Common myeloid progenitor, CD34-positive (primary cell): ENCODE measurements at regions not wholly inside any gene's neighbourhood (a gene's known extent, or its start where the extent isn't known, plus 50 kb on each side); places are given as distances from the start of the nearest gene placed in this dataset.

Experiments
- CTCF ChIA-PET: fragments of 350-600 bp; sonication (Branson Sonifier 250); formaldehyde crosslinking; loops from one replicate; lab custom pipeline; 2021; ENCODE audit warnings: antibody characterized with exemption; lab: Charles Lee
- POLR2A ChIA-PET: fragments of 350-600 bp; sonication (Branson Sonifier 250); formaldehyde crosslinking; loops from one replicate; lab custom pipeline; 2021; ENCODE audit warnings: antibody characterized with exemption; lab: Charles Lee
- DNase-seq, 3 donors: peaks; one replicate each; pipeline versions ENCODE4 v3.0.0 to v3.0.0-alpha.2; 2013
- H3K27ac ChIP-seq, 2 experiments: 1 replicate in 1 of 2; 2 replicates in 1 of 2; pipeline ENCODE4 v1.7.0; 2013; ENCODE audit warnings: inconsistent platforms in 2 of 2, low read length in 2 of 2, mild to moderate bottlenecking in 2 of 2, low read depth in 1 of 2, moderate library complexity in 1 of 2; ENCODE audit not compliant: severe bottlenecking in 2 of 2, insufficient read depth in 1 of 2, poor library complexity in 1 of 2
- H3K27me3 ChIP-seq, 5 experiments: replicated peaks in 2 of 5; 1 replicate in 3 of 5; 2 replicates in 2 of 5; pipeline versions ENCODE4 v1.6.1 to v1.7.0; 2013; ENCODE audit warnings: low read length in 4 of 5, mild to moderate bottlenecking in 2 of 5, moderate library complexity in 2 of 5, inconsistent platforms in 1 of 5; ENCODE audit not compliant: insufficient read depth in 5 of 5, control insufficient read depth in 4 of 5
- H3K36me3 ChIP-seq, 4 experiments: 1 replicate in 2 of 4; 2 replicates in 2 of 4; pipeline versions ENCODE4 v1.6.1 to v1.7.0; 2013; ENCODE audit warnings: low read length in 3 of 4, control low read depth in 1 of 4, mild to moderate bottlenecking in 1 of 4; ENCODE audit not compliant: control insufficient read depth in 4 of 4, insufficient read depth in 4 of 4
- H3K4me1 ChIP-seq, 4 experiments: 1 replicate in 3 of 4; 2 replicates in 1 of 4; pipeline versions ENCODE4 v1.6.1 to v1.7.1; 2013; ENCODE audit warnings: low read length in 3 of 4, mild to moderate bottlenecking in 3 of 4, control low read depth in 1 of 4, inconsistent platforms in 1 of 4, moderate library complexity in 1 of 4; ENCODE audit not compliant: control insufficient read depth in 4 of 4, insufficient read depth in 4 of 4; ENCODE audit errors: control extremely low read depth in 1 of 4
- H3K4me3 ChIP-seq, 7 experiments: 1 replicate in 4 of 7; 2 replicates in 3 of 7; pipeline versions ENCODE4 v1.5.1 to v1.7.0; 2013; ENCODE audit warnings: mild to moderate bottlenecking in 7 of 7, low read length in 6 of 7, moderate library complexity in 6 of 7, inconsistent platforms in 2 of 7, low read depth in 2 of 7, control low read depth in 1 of 7; ENCODE audit not compliant: insufficient read depth in 4 of 7, control insufficient read depth in 1 of 7; ENCODE audit errors: extremely low read depth in 1 of 7
- H3K9me3 ChIP-seq, 5 experiments: 1 replicate in 4 of 5; 2 replicates in 1 of 5; pipeline versions ENCODE4 v1.6.1 to v1.7.1; 2013; ENCODE audit warnings: low read length in 4 of 5, mild to moderate bottlenecking in 2 of 5, inconsistent platforms in 1 of 5, low read depth in 1 of 5, moderate library complexity in 1 of 5; ENCODE audit not compliant: control insufficient read depth in 4 of 5, insufficient read depth in 2 of 5; ENCODE audit errors: control extremely low read depth in 1 of 5
- WGBS: methylation state at CpG from one replicate; pipeline ENCODE4 v1.1.5; 2013; ENCODE audit not compliant: insufficient coverage; 5-methylcytosine and 5-hydroxymethylcytosine counted together

DNA sequence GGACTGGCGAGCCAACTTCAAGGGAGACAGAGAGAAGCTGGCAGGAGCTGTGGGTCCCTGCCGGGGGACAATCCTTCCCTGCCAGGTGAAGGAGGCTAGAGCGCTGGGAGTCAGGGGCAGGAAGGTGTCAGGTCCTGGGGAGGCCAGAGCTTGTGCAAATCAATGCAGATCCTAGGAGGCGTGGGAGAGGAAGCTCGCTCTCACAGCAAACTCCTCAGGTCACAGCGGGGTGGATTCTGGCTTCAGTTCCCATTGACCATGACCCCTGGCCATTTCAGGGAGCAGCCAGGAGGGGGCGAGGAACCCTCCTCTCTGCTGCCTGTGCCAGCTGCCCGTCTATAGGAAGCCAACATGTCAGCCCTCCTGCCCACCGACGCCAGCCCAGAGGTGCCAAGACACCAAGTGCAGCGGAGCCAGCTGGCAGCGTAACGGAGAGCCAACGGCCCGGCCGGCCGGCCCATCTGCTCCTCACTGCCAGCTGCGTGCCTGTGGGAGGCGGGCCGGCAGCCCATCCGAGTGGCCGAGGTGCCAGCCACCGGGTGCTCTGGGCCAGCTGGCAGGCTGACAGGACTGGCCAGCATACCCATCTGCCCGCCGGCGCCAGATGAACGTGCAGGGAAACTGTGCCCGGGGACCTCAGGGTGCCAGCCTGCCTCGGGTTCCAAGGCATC, 374.8 kb downstream of the MIAT start:
- CTCF ChIA-PET = interaction anchor here (1.3 kb wide), 1 partner anchor 11 kb away, joined by 6 read pairs; no protein-coding TSS in a partner anchor
- Histone ChIP-seq H3K9me3 (no peaks in the 10 kb centered on the region), H3K4me3 (no peak overlapping the region), H3K27ac (no peak overlapping the region), H3K36me3 (no peaks in the 10 kb centered on the region), H3K27me3 (peaks cover 0 to 34% (median 6%) of the 10 kb centered on the region in 5 experiments), H3K4me1 (no peaks in the 10 kb centered on the region)
- peak in 2 of 3 donors; percentile 4 to 8 for DNase-seq
- 66% methylated on average over 26 of the region's 29 CpGs for WGBS
- POLR2A ChIA-PET = no interaction called here

DNA sequence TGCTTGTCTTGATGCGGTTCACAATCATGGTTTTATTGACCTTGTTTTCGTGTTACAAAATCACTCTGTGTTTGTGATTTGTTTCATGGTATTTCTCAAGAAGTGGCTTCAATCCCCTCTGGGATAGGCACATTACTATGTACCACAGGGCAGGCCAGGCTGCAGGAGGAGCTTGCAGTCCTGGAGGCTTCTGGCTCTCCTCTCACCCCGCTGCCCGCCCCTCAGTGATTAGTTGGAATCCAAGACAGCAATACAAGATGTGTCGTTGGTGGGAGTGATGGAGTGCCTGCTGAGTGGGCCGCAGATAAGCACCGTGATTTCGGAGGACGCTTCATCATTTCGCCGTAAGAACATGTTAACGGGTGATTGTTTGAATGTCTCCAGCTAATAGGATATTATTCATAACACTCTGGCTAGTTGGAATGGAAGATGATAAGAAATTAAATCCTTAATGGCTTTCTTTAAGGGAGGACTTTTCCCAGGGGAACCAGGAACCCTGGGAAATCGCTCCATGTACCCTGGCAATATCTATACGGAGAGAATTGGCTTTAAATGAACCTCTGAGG, 384.4 kb downstream of the MIAT start:
- POLR2A ChIA-PET = interaction anchor here (0.7 kb wide), 1 partner anchor 235 kb away, joined by 4 read pairs; no protein-coding TSS in a partner anchor
- Histone ChIP-seq H3K36me3 (no peaks in the 10 kb centered on the region), H3K27ac (no peak overlapping the region), H3K4me3 (no peak overlapping the region), H3K4me1 (no peaks in the 10 kb centered on the region), H3K9me3 (peaks cover 0 to 3% (median 0%) of the 10 kb centered on the region in 5 experiments), H3K27me3 (peaks cover 2 to 34% (median 8%) of the 10 kb centered on the region in 5 experiments)
- no peak for DNase-seq
- 92% methylated on average over 5 of the region's 14 CpGs for WGBS
- CTCF ChIA-PET = no interaction called here

DNA sequence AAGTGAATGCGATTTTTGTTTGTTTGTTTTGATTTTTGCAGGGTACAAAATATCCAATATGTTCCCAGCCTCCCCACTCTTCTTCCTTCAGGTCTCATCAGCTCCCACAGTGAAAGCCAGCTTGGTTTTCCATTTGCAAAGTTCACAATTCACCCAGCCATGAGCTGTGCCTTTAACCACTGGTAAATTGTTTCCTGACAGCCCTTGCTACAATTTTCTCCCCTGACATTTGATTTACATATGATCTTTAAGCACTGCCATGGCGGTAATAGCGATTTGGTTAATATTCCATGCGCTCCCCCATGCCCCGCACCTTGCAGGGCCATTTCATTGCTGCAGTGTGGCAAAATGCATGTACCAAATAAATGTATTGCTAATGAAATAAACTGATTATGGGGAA, 385.9 kb downstream of the MIAT start:
- Histone ChIP-seq H3K27ac (no peak overlapping the region), H3K4me1 (no peaks in the 10 kb centered on the region), H3K9me3 (peaks cover 0 to 3% (median 1%) of the 10 kb centered on the region in 5 experiments), H3K27me3 (peaks cover 2 to 32% (median 8%) of the 10 kb centered on the region in 5 experiments), H3K4me3 (no peak overlapping the region), H3K36me3 (no peaks in the 10 kb centered on the region)
- POLR2A ChIA-PET = no interaction called here
- WGBS = 93% methylated on average over 2 of the region's 5 CpGs
- CTCF ChIA-PET = no interaction called here
- no peak for DNase-seq

DNA sequence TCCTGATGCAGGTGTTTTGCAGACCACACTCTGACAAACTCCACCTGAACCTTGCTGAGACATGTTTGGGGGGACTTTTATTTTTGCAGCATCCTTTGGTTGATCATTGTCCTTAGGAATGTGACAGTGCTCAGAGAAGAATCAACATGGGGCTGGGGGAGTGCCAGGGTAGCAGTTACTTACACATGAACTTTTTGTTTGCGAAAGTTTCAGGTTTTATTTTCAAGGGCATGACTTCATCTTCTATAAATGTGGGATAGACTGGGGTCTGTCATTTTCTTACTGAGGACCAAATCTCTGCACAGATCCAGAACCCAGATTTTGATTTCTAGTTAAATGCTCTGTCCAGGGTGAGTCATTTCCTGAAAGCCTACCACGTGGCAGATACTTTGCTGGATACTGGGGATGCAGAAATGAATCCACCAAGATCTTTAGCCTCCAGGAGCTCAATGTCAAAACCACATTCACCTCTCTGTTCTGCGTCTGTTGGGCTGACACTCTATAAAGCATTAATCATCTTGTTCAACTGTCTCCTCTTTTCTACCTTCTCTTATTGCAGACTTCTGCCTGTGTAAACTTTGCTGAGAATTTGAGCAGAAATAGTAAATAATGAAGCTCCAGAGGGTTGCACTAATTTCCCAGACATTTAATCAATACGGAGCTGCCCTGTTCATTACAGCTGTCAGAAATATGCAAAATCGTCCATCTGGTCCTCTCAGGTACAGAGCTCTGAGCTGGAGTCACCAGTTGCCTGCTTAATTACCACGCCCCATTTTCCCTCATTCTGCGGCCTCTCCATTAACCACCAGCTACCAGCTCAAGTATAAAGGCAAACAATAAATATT, 387.9 kb downstream of the MIAT start:
- no peak for DNase-seq
- POLR2A ChIA-PET = no interaction called here
- no peak overlapping the region for H3K27ac ChIP-seq
- 60% methylated on average over 3 of the region's 7 CpGs for WGBS
- peaks cover 2 to 31% (median 8%) of the 10 kb centered on the region in 5 experiments for H3K27me3 ChIP-seq
- H3K4me1 ChIP-seq = no peaks in the 10 kb centered on the region
- CTCF ChIA-PET = no interaction called here
- no peak overlapping the region for H3K4me3 ChIP-seq
- H3K36me3 ChIP-seq = no peaks in the 10 kb centered on the region
- H3K9me3 ChIP-seq = peaks cover 0 to 3% (median 1%) of the 10 kb centered on the region in 5 experiments

DNA sequence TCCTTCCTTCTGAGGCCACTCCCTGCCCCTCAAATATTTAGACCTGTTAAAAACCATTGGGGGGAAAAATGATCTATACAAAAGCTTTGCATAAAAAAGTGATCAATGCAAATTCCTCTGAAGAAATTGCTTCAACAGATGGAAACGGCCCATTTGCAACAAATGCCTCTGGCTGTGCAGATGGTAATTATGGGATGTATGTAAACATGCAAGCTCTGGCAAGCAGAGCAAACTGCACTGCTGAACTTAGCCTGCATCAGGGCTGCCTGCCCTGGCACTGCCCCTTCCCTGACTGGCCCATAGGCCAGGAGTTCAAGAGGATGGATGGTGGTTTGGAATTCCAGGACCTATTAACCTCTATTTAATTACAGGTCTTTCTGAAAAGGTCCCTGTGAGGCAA, 388.7 kb downstream of the MIAT start:
- Histone ChIP-seq H3K9me3 (peaks cover 0 to 3% (median 1%) of the 10 kb centered on the region in 5 experiments), H3K4me1 (no peaks in the 10 kb centered on the region), H3K27me3 (peaks cover 2 to 27% (median 8%) of the 10 kb centered on the region in 5 experiments), H3K36me3 (no peaks in the 10 kb centered on the region), H3K4me3 (no peak overlapping the region), H3K27ac (no peak overlapping the region)
- ChIA-PET CTCF (no interaction called here), POLR2A (no interaction called here)
- DNase-seq = no peak
- WGBS = 90% methylated on average over 1 of the region's 1 CpG

DNA sequence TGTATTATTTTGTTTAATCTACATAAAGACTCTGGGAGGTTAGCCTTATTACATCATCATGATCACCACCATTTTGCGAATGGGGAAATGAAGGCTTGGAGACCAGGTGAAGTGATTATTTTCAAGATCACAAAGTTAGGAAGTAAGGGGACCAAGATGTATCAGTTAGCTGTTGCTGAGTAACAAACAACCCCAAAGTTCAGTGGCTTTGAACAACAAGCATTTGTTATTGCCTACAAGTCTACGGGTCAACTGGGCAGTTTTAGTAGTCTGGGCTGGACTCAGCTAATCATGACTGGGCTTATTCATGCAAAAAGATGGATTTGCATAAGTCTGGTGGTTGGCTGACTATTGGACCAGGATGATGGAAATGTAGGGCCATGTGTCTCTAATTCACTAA, 389.2 kb downstream of the MIAT start:
- Histone ChIP-seq H3K4me3 (no peak overlapping the region), H3K27ac (no peak overlapping the region), H3K36me3 (no peaks in the 10 kb centered on the region), H3K4me1 (no peaks in the 10 kb centered on the region), H3K9me3 (peaks cover 0 to 3% (median 1%) of the 10 kb centered on the region in 5 experiments), H3K27me3 (peaks cover 2 to 27% (median 8%) of the 10 kb centered on the region in 5 experiments)
- CTCF ChIA-PET = no interaction called here
- 85% methylated on average over 1 of the region's 2 CpGs for whole genome bisulfite sequencing
- no peak for DNase-seq
- POLR2A ChIA-PET = no interaction called here
